ENCODE measurements at regions not wholly inside any gene's neighbourhood (a gene's known extent, or its start where the extent isn't known, plus 50 kb on each side); places are given as distances from the start of the nearest gene placed in this dataset.
"Not testable (repeated sequence)": the region's sequence is repeated elsewhere in the genome, so short reads cannot be mapped to it uniquely, and the experiment has no call there.

DNA sequence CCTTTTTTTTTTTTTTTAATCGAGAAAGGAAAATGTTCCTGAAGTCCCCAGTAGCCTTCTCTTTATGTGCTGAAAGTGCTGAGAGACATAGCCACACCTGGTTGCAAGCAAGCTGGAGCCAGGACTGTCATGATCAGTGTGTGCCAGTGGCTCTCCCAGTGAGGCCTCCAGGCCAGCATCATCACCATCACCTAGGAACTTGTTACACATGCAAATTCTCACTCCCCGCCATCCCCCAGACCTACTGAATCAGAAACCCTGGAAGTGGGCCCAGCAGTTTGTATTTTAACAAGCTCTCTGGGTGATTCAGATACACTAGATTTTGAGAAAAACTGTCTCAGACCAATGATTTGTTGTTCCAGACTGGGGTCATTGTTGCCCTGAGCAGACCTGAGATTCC, 181.9 kb upstream of the GLRA1 start:
- no peak for DNase-seq

DNA sequence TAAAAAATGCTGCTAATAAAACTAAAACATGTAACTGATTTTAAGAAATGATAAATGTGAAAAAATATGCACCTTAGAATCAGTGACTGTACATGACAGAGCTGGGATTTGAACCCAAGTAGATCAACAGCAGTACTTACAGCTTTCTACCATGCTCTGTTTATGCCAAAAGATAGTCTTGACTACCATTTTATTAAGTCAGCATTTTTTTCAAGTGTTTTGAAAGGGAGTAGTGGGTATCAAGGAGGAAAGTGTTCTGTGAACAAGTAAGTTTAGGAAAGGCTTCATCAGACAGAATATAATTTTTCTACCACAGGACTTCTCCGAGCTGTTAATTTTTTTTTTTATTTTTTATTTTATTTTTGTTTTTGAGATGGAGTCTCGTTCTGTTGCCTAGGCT, 180.4 kb upstream of the GLRA1 start:
- DNase-seq: no peak

- no peak for DNase-seq
These were observed 179.6 kb upstream of the GLRA1 start for GRCh38 chr5:152104211-152104610.

GRCh38 chr5:152102908-152103307, 178.3 kb upstream of the GLRA1 start:
- DNase-seq: not testable (repeated sequence)

DNA sequence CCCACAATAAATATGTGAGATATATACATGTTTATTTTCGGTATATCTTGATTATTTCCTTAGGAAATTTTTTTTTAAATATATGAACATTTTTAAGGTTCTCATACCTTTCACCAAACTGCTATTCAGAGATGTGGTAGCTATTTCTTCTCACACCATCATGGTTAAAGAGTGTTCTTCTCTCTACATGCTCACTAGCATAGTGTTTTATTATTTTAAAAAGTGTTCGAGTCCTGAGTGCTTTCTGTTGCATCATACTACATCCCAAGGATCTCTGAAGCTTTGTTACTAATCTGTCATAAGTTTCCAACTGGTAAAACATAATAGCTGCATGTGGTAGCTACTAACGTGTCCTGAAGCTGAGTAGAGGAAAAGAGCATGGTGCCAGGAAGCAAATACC, 177.4 kb upstream of the GLRA1 start:
- no peak for DNase-seq

GRCh38 chr5:152100462-152100861, 175.8 kb upstream of the GLRA1 start:
- no peak for DNase-seq

DNA sequence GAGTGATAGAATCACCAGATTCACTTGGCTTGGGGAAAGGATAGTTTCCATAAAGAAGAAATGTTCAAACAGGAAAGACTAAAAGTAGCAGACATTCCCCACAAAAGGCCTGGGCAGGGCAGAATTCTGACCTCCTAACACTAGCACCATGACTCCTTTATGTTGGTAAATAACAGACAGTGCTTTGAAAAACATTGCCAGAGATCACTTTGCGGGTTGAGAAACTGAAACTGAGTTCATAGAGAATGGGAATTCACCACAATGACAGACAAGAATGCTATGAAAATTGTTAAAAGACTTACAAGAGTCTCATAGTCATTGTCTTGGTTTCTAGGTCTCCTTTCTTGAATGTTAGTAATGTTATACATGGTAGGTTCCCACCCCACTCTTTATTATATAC, 172.5 kb upstream of the GLRA1 start:
- no peak for DNase-seq

DNA sequence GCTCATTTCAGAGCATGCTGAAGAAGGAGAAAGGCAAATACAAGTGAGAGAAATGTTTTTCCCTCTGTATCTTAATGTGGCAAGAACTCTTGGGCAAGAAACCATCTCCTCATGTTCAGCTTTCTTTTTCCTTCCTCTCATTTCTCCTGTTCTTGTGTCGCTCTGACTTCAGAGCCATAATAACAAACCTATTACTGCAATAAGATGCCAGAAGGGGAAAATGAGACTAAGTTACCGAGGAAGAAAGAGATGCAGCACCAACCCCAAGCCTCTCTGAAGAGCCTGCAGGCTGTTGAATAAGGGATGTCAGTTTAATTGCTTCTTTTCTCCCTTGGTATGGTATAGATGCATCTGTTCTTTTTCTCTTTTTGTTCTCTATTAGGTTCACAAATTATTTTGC, 170.1 kb upstream of the GLRA1 start:
- no peak for DNase-seq

DNA sequence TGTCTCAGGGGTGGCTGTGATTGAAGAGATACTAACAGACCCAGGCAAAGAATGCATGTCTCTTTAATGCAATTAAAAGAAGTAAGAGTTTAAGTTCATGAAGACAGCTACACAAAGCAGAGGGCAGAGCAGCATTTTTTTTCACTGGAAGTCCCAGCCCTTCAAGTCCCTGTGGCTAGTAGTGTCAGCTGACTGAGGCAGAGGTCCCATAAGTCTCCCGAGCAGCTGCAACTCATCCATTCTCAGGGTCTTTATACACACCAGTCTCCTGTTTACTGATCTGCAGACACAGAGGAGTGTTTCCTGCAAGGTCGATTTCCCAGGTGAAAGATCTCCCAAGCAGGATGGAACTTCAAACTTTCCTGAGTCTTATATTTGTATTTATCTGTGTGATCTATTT, 169.4 kb upstream of the GLRA1 start:
- DNase-seq: no peak

DNA sequence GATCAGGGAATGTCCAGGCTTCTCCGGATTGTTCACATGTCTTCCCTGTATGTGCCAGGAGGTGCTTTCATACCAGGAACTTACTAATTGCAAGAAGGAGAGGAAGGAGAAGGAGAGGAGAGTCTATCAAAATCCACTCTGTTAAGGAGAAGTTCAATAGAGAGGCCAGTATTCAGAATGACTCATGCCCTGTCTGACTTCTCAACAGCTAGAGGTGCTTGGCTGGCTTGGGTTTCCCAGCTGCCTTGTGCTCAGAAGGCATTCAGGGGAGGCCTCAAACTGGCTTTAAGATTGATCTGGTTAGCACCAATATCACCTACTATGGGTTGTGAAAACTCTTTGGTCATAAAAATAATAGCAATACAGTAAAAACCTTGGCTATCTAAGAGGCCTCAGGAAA, 167.9 kb upstream of the GLRA1 start:
- DNase-seq: no peak

- no peak for DNase-seq
These were observed 165.0 kb upstream of the GLRA1 start for GRCh38 chr5:152089644-152090043.

DNA sequence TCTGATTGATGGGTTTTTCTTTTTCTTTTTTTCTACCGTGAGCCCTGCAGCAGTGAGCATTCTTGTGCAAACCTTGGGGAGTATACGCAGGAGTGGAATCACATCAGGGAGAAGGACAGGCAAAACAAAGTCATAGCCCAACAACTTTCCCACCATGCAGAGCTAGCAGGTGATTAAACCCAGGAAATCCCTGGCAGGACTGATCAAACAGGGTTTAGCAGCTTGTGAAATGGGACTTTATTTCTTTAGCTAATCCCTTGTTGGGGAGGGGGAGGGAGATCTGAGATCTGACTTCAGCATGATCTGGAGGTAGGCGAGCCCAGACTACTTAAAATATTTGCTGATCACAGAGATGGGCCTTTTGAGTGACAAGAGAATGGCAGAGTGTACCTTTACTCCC, 162.0 kb upstream of the GLRA1 start:
- DNase-seq: no peak

GRCh38 chr5:152084476-152084875, 159.8 kb upstream of the GLRA1 start:
- DNase-seq: no peak

DNA sequence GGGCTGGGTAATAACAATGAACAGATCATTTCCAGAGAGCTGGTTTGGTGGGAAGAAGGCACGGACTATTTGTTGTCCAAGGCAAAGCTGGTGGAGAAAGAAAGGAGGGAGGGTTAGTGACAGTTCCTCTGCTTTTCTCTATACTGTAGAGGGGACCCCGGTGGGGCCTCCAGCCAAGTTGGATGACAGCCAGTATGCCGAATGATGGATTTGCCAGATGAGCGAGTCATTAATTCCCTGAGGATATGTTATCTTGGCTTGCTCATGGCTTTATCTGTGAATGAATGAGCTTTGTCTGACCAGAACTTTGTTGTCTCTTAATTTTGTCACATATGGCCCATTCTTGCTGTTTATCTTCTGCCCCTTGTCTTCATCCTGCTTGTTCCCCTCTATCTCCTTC, 158.6 kb upstream of the GLRA1 start:
- no peak for DNase-seq

GRCh38 chr5:152072091-152072490, 147.4 kb upstream of the GLRA1 start:
- DNase-seq: no peak

GRCh38 chr5:152070591-152070990, 145.9 kb upstream of the GLRA1 start:
- no peak for DNase-seq

DNA sequence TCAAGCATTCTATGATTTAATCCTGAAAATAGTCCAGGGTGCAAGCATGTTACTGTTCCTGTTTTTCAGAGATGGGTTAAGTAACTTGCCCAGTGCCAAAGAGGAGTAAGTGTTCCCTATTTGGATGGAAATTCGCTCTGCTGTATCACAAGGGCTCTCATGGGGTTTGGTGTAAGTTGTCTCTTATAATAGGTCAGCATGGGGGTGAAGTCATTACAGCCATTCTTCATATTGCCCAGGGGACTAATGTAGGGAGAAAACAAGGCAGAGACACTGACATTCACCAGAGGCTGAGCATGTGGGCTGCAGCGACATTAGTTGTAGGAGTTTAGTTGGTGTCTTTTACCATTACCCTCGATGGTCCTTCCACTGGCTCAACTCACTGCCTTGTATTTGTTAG, 142.1 kb upstream of the GLRA1 start:
- DNase-seq: no peak

- no peak for DNase-seq
These were observed 138.4 kb upstream of the GLRA1 start for GRCh38 chr5:152063004-152063403.

- no peak for DNase-seq
These were observed 136.4 kb upstream of the GLRA1 start for GRCh38 chr5:152061095-152061494.

DNA sequence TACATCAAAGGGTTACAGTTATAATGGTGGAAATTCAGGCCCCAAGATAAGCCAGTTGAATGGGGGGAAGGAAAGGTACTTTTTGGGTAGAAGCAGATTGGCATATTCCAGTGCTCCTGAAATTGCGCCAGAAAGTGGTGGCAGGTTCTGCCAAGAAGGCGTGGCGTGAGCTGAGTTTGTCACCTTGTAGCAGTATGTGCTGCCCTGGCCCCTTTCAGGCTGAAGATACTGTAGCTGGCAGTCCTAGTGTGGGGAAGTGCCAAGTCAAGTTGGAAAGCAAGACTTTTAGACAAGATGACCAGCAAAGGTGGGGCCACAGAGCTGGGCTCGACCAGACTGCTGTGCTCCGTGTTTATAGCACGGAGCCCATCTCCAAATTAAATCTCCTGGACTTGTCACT, 133.6 kb upstream of the GLRA1 start:
- DNase-seq: no peak

DNA sequence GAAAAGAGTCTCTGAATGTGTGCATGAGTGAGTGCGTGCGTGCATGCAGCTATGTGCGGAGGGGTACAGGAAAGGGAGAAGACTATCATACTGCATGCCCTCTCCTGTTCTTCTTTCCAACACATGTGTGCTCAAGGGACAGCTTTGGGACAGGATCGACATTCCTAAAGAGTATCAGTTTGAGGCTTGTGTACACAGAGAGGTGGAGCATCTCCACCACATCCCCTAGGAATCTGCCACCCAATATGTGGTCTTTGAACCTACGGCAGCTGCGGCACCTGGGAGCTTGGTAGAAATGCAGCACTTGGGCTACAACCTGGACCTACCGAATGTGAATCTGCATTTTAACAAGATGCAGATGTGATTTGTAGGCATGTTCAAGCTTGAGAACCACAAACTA, 132.3 kb upstream of the GLRA1 start:
- no peak for DNase-seq

DNA sequence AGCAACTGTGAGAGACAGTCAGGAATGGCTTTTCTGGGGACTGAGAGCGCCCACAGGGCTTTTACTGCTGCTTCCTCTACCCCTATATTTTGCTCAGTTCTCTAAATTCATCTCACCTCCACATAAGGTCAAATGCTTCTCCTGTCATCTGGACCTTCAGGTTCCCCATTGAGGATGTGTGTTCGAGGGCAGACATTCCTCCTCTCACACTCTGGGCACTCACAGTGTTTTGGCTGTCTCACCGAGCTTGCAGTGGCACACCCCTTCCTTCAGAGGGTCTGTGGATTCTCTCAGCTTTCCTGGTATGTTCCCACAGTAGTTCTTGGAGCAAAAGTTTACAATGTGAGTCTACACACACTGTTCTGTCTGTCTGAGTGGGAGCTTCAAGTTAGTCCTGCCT, 127.8 kb upstream of the GLRA1 start:
- no peak for DNase-seq

- DNase-seq: no peak
These were observed 127.1 kb upstream of the GLRA1 start for GRCh38 chr5:152051499-152052454.

GRCh38 chr5:152046361-152046760, 121.7 kb upstream of the GLRA1 start:
- DNase-seq: no peak

- DNase-seq: not testable (repeated sequence)
These were observed 114.2 kb upstream of the GLRA1 start for GRCh38 chr5:152038856-152039255.

Measured in activated CD4-positive, CD25-positive, alpha-beta regulatory T cell treated with anti-CD3 and anti-CD28 coated beads, Interleukin-2, amount 50 U/mL, for 72 hours (primary cell).